ENCODE measurements at regions not wholly inside any gene's neighbourhood (a gene's known extent, or its start where the extent isn't known, plus 50 kb on each side); places are given as distances from the start of the nearest gene placed in this dataset.
"Not testable (repeated sequence)": the region's sequence is repeated elsewhere in the genome, so short reads cannot be mapped to it uniquely, and the experiment has no call there.

DNA sequence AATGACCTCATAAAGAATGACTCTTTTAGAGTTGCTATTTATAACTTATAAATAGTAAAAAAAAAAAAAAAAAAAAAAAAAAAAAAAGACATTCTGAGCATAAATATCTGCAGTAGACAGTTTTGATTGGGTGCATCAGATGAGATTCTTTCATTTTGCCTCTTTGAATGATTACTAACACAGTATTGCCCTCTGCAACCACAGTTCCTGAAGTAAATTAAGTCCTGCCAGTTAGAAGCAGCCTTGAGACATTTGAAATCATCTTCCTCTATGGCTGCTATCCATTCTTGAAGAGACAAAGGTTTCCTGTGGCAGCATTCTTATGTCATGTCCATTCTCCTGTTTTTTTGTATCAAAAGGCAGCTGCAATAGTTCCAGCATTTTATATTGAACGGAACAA lies 892.4 kb upstream of the MIR17HG start:
- no peaks in the 10 kb centered on the region for H3K4me1 Mint-ChIP-seq
- no peaks in the 10 kb centered on the region for H3K36me3 Mint-ChIP-seq
- H3K27me3 Mint-ChIP-seq (ENCODE audit: low read depth in 3 of 3) = no peaks in the 10 kb centered on the region
- H3K4me3 Mint-ChIP-seq = no peak overlapping the region
- no peak for DNase-seq
- no peak overlapping the region for H3K27ac Mint-ChIP-seq
- peaks cover 11 to 38% (median 15%) of the 10 kb centered on the region in 6 donors for H3K9me3 Mint-ChIP-seq

DNA sequence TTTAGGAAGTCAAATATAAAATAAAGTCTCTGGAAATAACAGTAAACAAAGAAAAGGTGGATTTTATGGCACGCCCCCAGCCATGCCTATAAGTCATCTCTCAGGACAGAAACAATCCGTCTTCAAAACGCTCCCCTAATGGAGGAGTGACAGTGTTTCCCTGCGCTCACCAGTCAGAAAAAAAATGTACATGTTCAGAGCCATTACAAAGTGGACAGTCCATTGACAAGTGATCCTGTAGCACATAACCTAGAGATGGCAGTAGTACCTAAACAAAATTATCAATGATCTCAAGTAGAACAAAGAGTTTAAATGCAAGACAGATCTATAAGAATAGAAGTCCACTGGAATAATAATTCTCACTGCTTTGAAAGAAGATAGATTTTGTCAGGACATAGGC lies 891.7 kb upstream of the MIR17HG start:
- Mint-ChIP-seq H3K27ac (no peak overlapping the region), H3K36me3 (no peaks in the 10 kb centered on the region), H3K27me3 (ENCODE audit: low read depth in 3 of 3) (no peaks in the 10 kb centered on the region), H3K4me3 (no peak overlapping the region), H3K9me3 (peaks cover 11 to 38% (median 18%) of the 10 kb centered on the region in 6 donors), H3K4me1 (no peaks in the 10 kb centered on the region)
- DNase-seq = no peak

DNA sequence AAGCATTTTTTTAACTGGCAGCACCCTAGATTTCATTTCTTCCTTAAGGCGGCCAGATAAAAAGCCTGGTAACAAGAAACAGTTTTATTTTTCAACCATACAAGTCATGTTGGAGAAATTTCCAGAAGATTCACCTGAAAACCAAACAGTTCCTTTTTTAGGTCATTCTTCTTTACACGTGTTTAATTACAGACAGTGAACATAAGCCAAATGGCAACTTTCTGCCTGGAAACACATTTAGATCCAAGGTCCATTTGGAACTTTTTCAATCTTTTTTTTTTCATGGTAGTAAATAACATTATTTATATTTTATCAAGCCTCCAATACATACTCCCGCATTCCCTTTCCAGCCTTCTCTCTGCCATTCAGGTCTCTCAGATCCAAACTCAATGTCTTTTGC lies 886.1 kb upstream of the MIR17HG start:
- Mint-ChIP-seq H3K4me1 (no peaks in the 10 kb centered on the region), H3K36me3 (no peaks in the 10 kb centered on the region), H3K4me3 (no peak overlapping the region), H3K27ac (no peak overlapping the region), H3K9me3 (peaks cover 2 to 26% (median 14%) of the 10 kb centered on the region in 6 donors), H3K27me3 (ENCODE audit: low read depth in 3 of 3) (no peaks in the 10 kb centered on the region)
- no peak for DNase-seq

DNA sequence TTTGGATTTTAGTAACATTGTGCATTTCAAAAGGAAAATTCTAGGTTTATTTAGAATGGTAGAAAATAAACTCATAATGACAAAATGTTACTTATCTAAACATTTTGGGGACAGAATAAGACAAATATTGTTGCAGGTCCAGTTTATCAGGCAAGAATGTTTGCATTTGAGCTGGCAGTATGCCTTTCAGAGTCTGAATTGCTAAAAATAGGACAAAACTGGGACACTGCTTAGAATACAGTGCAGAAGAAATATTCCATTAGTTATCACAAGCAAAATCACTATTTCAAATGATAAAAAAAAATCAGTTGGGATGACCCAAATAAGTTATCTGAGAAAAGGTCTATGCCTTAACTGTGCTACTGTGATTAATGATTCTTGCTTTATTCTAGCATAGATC lies 870.3 kb upstream of the MIR17HG start:
- H3K4me1 Mint-ChIP-seq = no peaks in the 10 kb centered on the region
- H3K27me3 Mint-ChIP-seq (ENCODE audit: low read depth in 3 of 3) = peaks cover 0 to 6% (median 0%) of the 10 kb centered on the region in 3 donors
- H3K36me3 Mint-ChIP-seq = peaks cover 3 to 4% (median 3%) of the 10 kb centered on the region in 3 donors
- H3K27ac Mint-ChIP-seq = no peak overlapping the region
- H3K4me3 Mint-ChIP-seq = no peak overlapping the region
- H3K9me3 Mint-ChIP-seq = peaks cover 10 to 45% (median 27%) of the 10 kb centered on the region in 6 donors
- no peak for DNase-seq

DNA sequence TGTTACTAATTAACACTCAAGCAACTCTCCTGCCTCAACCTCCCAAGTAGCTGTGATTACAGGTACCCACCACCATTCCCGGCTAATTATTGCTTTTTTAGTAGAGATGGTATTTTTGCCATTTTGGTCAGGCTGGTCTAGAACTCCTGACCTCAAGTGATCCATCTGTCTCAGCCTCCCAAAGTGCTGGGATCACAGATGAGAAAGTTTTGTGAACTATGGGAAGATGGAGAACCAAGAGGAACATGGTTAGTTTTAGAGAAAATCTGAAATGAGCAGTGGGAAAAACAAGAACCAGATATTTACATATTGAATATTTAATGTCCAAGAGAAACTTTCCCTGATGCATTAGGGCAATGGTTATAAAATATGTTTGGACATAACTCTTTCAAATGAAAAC lies 863.6 kb upstream of the MIR17HG start:
- DNase-seq = no peak

DNA sequence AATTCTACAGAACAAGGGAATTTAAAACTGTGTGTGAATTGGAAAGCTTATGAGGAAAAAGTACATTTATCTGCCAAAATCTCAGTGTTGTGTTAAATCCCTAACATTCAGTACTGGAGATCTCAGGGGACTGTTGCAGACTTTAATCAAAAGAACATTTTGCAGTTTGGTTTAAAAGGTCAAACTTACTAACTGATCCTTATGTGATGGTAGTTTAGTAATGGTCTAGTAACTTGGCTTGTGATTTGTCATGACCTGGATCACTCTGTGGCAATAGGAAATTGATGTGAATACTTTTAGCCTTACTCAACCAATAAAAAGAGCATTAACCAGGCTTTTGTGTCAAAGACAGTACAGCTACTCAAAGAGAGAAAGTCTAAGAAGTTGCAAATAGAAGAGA lies 862.1 kb upstream of the MIR17HG start:
- peaks cover 0 to 4% (median 3%) of the 10 kb centered on the region in 3 donors for H3K36me3 Mint-ChIP-seq
- no peak overlapping the region for H3K4me3 Mint-ChIP-seq
- DNase-seq = no peak
- peaks cover 7 to 35% (median 20%) of the 10 kb centered on the region in 6 donors for H3K9me3 Mint-ChIP-seq
- no peak overlapping the region for H3K27ac Mint-ChIP-seq
- H3K4me1 Mint-ChIP-seq = no peaks in the 10 kb centered on the region
- peaks cover 0 to 4% (median 0%) of the 10 kb centered on the region in 3 donors for H3K27me3 Mint-ChIP-seq (ENCODE audit: low read depth in 3 of 3)

More for the DNA sequence above, 863.6 kb upstream of the MIR17HG start:
- H3K27ac Mint-ChIP-seq = no peak overlapping the region
- no peak overlapping the region for H3K4me3 Mint-ChIP-seq
- H3K27me3 Mint-ChIP-seq (ENCODE audit: low read depth in 3 of 3) = peaks cover 0 to 4% (median 0%) of the 10 kb centered on the region in 3 donors
- H3K9me3 Mint-ChIP-seq = peaks cover 7 to 45% (median 25%) of the 10 kb centered on the region in 6 donors
- H3K36me3 Mint-ChIP-seq = peaks cover under 1 to 4% (median 3%) of the 10 kb centered on the region in 3 donors
- H3K4me1 Mint-ChIP-seq = no peaks in the 10 kb centered on the region

DNA sequence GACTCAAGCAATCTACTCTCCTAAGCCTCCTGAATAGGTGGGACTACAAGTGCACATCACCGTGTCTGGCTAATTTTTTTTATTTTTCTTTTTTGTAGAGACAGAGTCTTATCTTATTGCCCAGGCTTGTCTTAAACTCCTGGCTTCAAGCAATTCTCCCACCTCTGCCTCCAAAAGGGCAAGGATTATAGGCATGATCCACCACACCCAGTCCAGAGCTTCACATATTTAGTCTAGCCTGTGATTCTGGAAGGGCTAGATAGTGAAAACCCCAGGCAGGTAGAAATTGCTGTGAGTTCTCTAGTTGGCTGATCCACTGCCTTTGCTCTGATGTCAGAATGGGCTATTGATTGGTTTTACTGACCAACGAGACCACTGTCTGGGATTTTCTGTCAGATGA lies 854.6 kb upstream of the MIR17HG start:
- no peaks in the 10 kb centered on the region for H3K27me3 Mint-ChIP-seq (ENCODE audit: low read depth in 3 of 3)
- peaks cover 0 to 3% (median 0%) of the 10 kb centered on the region in 3 donors for H3K36me3 Mint-ChIP-seq
- H3K27ac Mint-ChIP-seq = no peak overlapping the region
- no peak overlapping the region for H3K4me3 Mint-ChIP-seq
- H3K9me3 Mint-ChIP-seq = peaks cover 7 to 48% (median 27%) of the 10 kb centered on the region in 6 donors
- DNase-seq = no peak
- no peaks in the 10 kb centered on the region for H3K4me1 Mint-ChIP-seq

DNA sequence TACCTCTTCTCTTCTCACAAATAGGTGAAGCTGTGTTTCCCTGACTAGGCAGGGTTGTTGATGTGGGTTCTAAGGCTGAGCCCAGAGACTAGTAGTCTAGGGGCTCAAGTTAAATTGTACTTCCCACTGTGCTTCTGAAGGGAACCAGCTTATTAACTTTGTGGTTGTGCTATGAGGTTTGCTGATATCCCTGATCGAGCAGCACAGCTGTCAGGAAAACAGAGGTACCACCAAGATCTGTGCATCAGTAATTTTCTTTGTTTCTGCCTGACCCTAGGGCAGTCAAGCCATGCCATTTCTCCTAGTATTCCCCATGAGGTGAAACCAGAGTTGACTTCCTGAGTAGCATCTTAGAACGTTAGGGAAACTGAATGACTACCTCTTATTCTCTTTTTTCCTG lies 853.8 kb upstream of the MIR17HG start:
- H3K36me3 Mint-ChIP-seq = peaks cover 0 to 3% (median 0%) of the 10 kb centered on the region in 3 donors
- H3K4me1 Mint-ChIP-seq = no peaks in the 10 kb centered on the region
- H3K4me3 Mint-ChIP-seq = no peak overlapping the region
- H3K27ac Mint-ChIP-seq = no peak overlapping the region
- no peaks in the 10 kb centered on the region for H3K27me3 Mint-ChIP-seq (ENCODE audit: low read depth in 3 of 3)
- peaks cover 7 to 51% (median 28%) of the 10 kb centered on the region in 6 donors for H3K9me3 Mint-ChIP-seq
- DNase-seq = no peak

DNA sequence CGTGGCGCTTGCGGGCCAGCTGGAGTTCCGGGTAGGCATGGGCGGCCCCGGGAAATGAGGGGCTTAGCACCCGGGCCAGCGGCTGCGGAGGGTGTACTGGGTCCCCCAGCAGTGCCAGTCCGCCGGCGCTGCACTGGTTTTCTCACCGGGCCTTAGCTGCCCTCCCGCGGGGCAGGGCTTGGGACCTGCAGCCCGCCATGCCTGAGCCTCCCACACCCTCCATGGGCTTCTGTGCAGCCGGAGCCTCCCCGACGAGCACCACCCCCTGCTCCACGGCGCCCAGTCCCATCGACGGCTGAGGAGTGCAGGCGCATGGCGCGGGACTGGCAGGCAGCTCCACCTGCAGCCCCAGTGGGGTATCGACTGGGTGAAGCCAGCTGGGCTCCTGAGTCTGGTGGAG lies 852.6 kb upstream of the MIR17HG start:
- not testable (repeated sequence) for H3K4me3 Mint-ChIP-seq, H3K27ac Mint-ChIP-seq, H3K4me1 Mint-ChIP-seq

DNA sequence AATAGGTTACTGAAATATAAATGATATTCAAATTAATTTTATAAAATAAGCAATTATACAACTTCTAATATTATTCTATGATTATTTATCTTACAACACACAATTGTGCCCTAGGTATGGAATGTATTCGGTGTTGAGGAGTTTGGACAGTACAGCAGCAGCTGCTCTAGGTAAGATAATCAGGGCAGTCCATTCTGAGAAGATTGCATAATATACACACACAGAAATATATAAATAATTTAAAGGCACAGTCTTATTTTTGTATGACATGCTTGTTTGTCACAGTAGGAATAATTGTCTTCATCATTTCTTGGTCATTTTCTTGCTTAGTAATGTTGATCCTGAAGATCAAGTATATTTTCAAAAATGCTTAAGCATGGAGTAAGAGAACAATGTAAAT lies 849.4 kb upstream of the MIR17HG start:
- Mint-ChIP-seq H3K36me3 (peaks cover 0 to 3% (median 0%) of the 10 kb centered on the region in 3 donors), H3K9me3 (peaks cover 6 to 44% (median 21%) of the 10 kb centered on the region in 6 donors), H3K4me1 (no peaks in the 10 kb centered on the region), H3K27me3 (ENCODE audit: low read depth in 3 of 3) (no peaks in the 10 kb centered on the region), H3K27ac (no peak overlapping the region), H3K4me3 (no peak overlapping the region)
- DNase-seq = no peak

More for the DNA sequence above, 852.6 kb upstream of the MIR17HG start:
- not testable (repeated sequence) for H3K36me3 Mint-ChIP-seq; DNase-seq; H3K27me3 Mint-ChIP-seq (ENCODE audit: low read depth in 3 of 3)
- H3K9me3 Mint-ChIP-seq = peaks cover 7 to 51% (median 28%) of the 10 kb centered on the region in 6 donors

DNA sequence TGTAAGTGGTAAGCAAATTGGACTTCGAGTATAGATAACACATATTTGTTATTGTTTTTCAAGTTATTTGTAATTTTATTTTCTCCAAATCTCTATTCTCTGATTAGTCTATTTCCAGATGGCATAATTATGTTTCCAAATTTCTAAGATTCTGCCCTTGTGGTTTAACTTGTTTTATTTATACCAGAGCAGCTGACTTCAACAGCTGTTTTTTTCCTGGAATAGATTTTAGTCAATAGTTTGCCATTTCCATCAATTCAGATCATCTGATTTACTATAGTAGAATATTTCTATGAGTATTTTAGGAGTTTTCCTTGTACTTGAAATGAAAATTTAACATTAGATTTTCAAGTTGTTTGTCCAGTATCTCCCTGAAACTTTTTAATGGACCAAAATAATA lies 848.7 kb upstream of the MIR17HG start:
- H3K27ac Mint-ChIP-seq = no peak overlapping the region
- peaks cover 6 to 44% (median 16%) of the 10 kb centered on the region in 6 donors for H3K9me3 Mint-ChIP-seq
- no peaks in the 10 kb centered on the region for H3K4me1 Mint-ChIP-seq
- H3K27me3 Mint-ChIP-seq (ENCODE audit: low read depth in 3 of 3) = peaks cover 0 to 2% (median 0%) of the 10 kb centered on the region in 3 donors
- no peak for DNase-seq
- H3K36me3 Mint-ChIP-seq = peaks cover 0 to 3% (median 0%) of the 10 kb centered on the region in 3 donors
- H3K4me3 Mint-ChIP-seq = no peak overlapping the region

DNA sequence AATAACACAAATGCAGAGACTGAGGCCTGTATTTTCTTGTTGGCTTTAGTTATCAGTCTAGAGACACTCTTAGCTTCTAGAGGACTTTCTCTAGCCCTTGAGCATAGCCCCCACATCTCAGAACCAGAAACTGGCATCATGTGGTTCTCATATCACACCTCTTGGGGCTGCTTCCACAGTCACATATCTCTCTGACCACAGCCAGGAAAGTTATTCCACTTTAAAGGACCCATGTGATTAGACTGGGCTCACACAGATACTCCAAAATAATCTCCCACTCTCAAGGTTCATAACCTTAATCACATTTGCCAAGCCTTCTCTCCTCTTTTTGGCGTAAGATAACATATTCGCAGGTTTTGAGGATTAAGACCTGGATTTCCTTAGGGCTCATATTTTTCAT lies 846.9 kb upstream of the MIR17HG start:
- no peak overlapping the region for H3K27ac Mint-ChIP-seq
- H3K9me3 Mint-ChIP-seq = peaks cover 4 to 46% (median 12%) of the 10 kb centered on the region in 6 donors
- H3K36me3 Mint-ChIP-seq = peaks cover 0 to 3% (median 0%) of the 10 kb centered on the region in 3 donors
- H3K4me3 Mint-ChIP-seq = no peak overlapping the region
- no peak for DNase-seq
- H3K4me1 Mint-ChIP-seq = no peaks in the 10 kb centered on the region
- H3K27me3 Mint-ChIP-seq (ENCODE audit: low read depth in 3 of 3) = peaks cover 0 to 2% (median 0%) of the 10 kb centered on the region in 3 donors

DNA sequence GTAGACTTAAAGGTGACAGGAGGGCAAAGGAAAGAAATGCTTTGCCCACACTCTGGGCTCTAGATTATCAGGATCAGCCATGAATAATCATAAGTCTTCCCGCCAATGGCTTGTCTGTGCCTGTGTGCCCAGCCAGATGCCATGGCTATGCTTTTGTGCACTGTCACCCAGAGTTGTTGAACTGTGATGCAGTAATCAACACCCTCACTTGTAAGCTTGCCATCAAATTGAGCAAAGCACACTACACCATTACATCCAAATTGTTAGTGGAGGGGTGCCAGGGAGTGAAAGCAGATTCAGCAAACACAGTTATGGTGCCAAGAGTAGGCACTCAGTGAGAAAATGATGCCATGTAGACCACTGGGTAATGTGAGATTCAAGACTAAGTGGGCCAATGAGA lies 845.3 kb upstream of the MIR17HG start:
- Mint-ChIP-seq H3K27ac (no peak overlapping the region), H3K4me1 (no peaks in the 10 kb centered on the region), H3K27me3 (ENCODE audit: low read depth in 3 of 3) (peaks cover 0 to 2% (median 0%) of the 10 kb centered on the region in 3 donors), H3K36me3 (no peaks in the 10 kb centered on the region), H3K9me3 (peaks cover 7 to 37% (median 18%) of the 10 kb centered on the region in 6 donors), H3K4me3 (no peak overlapping the region)
- DNase-seq = no peak

DNA sequence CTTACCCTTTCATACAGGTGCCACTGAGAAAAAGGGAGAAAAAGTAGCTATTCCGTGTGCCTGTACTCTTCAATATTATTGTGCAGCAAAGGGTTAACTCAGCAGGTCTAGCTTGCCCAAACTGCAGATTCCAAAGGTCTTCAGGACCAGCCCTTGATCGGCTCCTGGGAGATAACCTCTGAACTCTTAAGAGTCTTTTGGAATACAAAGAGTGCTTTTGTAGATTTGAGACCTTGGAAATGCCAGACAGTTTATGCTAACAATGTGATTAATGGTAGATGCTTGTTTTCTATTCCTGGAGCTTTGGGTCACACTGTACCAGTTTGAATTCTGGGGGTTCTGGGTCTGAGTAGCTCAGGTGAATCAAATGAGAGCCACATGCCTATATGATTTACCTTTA lies 844.7 kb upstream of the MIR17HG start:
- H3K9me3 Mint-ChIP-seq = peaks cover 7 to 37% (median 17%) of the 10 kb centered on the region in 6 donors
- no peak overlapping the region for H3K4me3 Mint-ChIP-seq
- no peak for DNase-seq
- H3K4me1 Mint-ChIP-seq = no peaks in the 10 kb centered on the region
- H3K27me3 Mint-ChIP-seq (ENCODE audit: low read depth in 3 of 3) = peaks cover 0 to 2% (median 0%) of the 10 kb centered on the region in 3 donors
- H3K27ac Mint-ChIP-seq = no peak overlapping the region
- no peaks in the 10 kb centered on the region for H3K36me3 Mint-ChIP-seq

DNA sequence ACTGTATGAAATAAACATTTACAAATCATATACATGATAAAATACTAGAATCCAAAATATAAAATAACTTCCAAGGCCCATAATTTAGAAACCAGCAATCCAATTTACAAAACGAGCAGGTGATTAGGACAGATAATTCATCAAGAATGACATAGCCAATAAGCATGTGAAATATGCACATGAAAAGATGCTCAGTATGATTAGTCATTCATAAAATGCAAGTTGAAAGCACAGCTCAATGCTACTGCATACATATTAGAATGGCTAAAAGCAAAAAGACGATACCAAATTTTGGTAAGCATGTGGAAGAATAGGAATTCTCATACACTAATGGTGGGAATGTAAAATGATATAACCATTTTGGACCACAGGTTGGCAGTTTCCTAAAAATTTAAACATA lies 837.2 kb upstream of the MIR17HG start:
- DNase-seq = no peak
- Mint-ChIP-seq H3K4me1 (no peaks in the 10 kb centered on the region), H3K27me3 (ENCODE audit: low read depth in 3 of 3) (peaks cover 0 to 3% (median 0%) of the 10 kb centered on the region in 3 donors), H3K9me3 (peaks cover 2 to 39% (median 20%) of the 10 kb centered on the region in 6 donors), H3K27ac (no peak overlapping the region), H3K4me3 (no peak overlapping the region), H3K36me3 (no peaks in the 10 kb centered on the region)

Measured in immature natural killer cell (primary cell).